ENCODE measurements at regions not wholly inside any gene's neighbourhood (a gene's known extent, or its start where the extent isn't known, plus 50 kb on each side); places are given as distances from the start of the nearest gene placed in this dataset.

- TF ChIP-seq, protein P1, sequence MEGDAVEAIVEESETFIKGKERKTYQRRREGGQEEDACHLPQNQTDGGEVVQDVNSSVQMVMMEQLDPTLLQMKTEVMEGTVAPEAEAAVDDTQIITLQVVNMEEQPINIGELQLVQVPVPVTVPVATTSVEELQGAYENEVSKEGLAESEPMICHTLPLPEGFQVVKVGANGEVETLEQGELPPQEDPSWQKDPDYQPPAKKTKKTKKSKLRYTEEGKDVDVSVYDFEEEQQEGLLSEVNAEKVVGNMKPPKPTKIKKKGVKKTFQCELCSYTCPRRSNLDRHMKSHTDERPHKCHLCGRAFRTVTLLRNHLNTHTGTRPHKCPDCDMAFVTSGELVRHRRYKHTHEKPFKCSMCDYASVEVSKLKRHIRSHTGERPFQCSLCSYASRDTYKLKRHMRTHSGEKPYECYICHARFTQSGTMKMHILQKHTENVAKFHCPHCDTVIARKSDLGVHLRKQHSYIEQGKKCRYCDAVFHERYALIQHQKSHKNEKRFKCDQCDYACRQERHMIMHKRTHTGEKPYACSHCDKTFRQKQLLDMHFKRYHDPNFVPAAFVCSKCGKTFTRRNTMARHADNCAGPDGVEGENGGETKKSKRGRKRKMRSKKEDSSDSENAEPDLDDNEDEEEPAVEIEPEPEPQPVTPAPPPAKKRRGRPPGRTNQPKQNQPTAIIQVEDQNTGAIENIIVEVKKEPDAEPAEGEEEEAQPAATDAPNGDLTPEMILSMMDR (IDR thresholded peaks at IDR 0.05): no peak
- TF ChIP-seq ZFX (IDR thresholded peaks at IDR 0.05; ENCODE audit: borderline replicate concordance): no peak
- H3K27ac ChIP-seq: no peak overlapping the region
Observed at GRCh38 chr2:236395067-236395466, 130.9 kb upstream of the ASB18 start.

DNA sequence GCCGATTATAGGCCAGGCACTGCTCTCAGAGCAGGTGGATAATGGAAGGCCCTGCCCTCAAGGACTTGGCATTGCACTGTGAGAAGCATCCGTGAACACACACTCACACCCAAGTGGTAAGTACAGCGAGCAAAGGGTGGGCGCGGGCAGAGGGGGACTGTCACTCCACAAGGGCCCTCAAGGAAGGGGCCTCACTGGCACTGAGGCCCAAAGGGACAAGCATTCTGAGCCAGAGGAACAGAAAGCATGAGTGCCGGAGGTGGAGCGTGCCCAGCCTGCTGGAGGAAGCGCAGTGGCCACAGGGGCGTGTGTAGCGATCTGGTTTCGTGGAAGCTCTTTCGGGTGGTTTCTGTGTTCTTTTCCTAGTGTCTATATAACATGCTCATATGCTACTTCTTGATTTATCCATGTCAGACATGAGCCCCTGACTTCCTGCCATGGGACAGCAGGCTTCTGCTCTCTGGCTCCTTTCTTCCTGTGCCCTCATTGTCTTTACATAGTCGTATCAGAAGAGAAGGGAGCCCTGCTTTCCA is 132.7 kb upstream of the ASB18 start:
- TF ChIP-seq, protein P1 (IDR thresholded peaks at IDR 0.05): no peak
- no peak for TF ChIP-seq ZFX (IDR thresholded peaks at IDR 0.05; ENCODE audit: borderline replicate concordance)
- no peak overlapping the region for H3K27ac ChIP-seq

DNA sequence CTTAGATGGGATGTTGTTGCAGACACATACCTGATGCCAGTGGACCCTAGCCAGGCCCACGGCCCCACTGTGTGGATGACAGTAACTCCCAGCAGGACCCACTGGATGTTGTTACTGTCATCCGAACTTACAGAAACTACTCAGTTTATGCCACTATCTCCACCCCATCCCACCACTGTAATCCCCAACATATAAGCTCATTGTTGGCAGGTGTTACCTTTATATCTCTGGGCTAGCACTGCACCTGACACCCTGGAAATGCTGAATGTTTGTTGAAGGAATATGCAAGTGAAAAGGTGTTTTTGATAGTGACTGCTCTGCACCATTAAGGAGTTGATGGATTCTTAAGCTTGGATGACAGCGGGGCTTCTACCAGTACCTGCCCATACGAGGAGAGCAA is 133.5 kb upstream of the ASB18 start:
- H3K27ac ChIP-seq: no peak overlapping the region
- no peak for TF ChIP-seq ZFX (IDR thresholded peaks at IDR 0.05; ENCODE audit: borderline replicate concordance)
- TF ChIP-seq, protein P1 (IDR thresholded peaks at IDR 0.05): no peak

DNA sequence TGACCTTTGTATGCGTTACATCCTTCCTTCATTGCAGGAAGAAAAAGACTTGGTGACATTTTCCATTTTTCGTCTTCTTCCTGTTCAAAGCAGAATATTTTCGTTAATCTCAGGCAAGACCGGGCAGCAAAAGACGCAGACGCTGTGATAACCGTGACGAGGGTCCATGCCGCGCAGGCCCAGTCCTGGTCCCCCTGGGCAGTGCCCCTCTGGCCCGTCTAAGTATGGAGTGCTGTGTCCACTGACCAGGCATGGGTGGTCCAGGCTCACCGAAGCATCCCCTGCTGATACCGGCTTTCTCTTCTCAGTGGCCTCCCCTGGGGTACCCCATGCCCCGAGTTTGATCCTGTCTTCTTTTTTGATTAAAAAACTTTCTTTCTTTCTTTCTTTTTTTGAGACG is 135.2 kb upstream of the ASB18 start:
- H3K27ac ChIP-seq: no peak overlapping the region
- TF ChIP-seq, protein P1 (IDR thresholded peaks at IDR 0.05): no peak
- TF ChIP-seq ZFX (IDR thresholded peaks at IDR 0.05; ENCODE audit: borderline replicate concordance): no peak

DNA sequence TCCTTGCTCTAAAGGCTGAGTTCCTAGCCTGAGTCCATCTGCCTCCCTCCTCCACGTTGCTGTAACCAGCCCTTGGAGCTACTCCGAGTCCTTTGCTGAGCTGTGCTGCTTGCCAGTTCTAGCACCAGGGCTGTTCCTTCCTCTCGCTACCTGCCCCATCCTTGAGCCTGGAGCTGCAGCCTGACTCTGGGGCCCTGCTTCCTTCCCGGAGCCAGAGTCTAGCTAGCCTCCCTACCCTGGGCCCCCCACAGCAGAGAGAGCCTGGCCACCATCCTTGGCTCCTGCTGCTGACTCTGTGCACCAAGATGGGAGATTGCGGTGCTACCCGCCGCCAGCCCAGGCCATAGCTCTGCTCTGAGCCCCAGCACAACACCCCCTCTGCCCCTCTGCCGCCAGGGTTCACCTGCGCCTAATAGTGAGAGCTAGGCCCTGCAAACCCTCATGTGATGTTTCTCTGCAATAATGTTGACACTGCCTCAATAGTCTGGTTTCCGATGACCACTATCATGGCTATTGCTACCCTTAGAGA is 135.9 kb upstream of the ASB18 start:
- TF ChIP-seq, protein P1 (IDR thresholded peaks at IDR 0.05): no peak
- no peak for TF ChIP-seq ZFX (IDR thresholded peaks at IDR 0.05; ENCODE audit: borderline replicate concordance)
- H3K27ac ChIP-seq: no peak overlapping the region

- no peak overlapping the region for H3K27ac ChIP-seq
- TF ChIP-seq ZFX (IDR thresholded peaks at IDR 0.05; ENCODE audit: borderline replicate concordance): no peak
- TF ChIP-seq, protein P1 (IDR thresholded peaks at IDR 0.05): no peak
Observed at GRCh38 chr2:236400594-236401360, 136.6 kb upstream of the ASB18 start.
